ENCODE measurements at regions not wholly inside any gene's neighbourhood (a gene's known extent, or its start where the extent isn't known, plus 50 kb on each side); places are given as distances from the start of the nearest gene placed in this dataset.

GRCh38 chr6:119818876-119819275 is 469.3 kb upstream of the MAN1A1 start:
- ATAC-seq (replicated peaks in 1 of 4) (no peak), DNase-seq (no peak)
- Histone ChIP-seq H3K9me3 (no peaks in the 10 kb centered on the region), H3K27ac (ENCODE audit: low read length) (no peak overlapping the region), H3K4me1 (ENCODE audit: control insufficient read depth in 1 of 2, extremely low read depth in 1 of 2, insufficient read depth in 2 of 2, low read length in 2 of 2) (no peaks in the 10 kb centered on the region), H3K27me3 (replicated peaks in 1 of 2; ENCODE audit: control insufficient read depth in 2 of 2, extremely low read depth in 1 of 2, insufficient read depth in 2 of 2, low read length in 1 of 2) (no peaks in the 10 kb centered on the region), H3K36me3 (ENCODE audit: control insufficient read depth in 2 of 2, extremely low read depth in 1 of 2, insufficient read depth in 1 of 2, low read length in 1 of 2) (no peaks in the 10 kb centered on the region), H3K4me3 (ENCODE audit: control insufficient read depth in 1 of 2, extremely low read depth in 1 of 2, low read length in 1 of 2) (no peak overlapping the region)
- peaks cover 0 to 3% (median 0%) of the 10 kb centered on the region in 3 donors for H3K9me3 Mint-ChIP-seq
- ChIA-PET CTCF (no interaction called here), POLR2A (interaction anchor here in 1 of 2 donors (0.6 kb wide), 1 partner anchor 33 kb away, joined by 3 read pairs; no protein-coding TSS in a partner anchor)
- H3K36me3 Mint-ChIP-seq = no peaks in the 10 kb centered on the region
- no peaks in the 10 kb centered on the region for H3K4me1 Mint-ChIP-seq
- no peak overlapping the region for H3K27ac Mint-ChIP-seq
- H3K27me3 Mint-ChIP-seq = peaks cover 0 to 3% of the 10 kb centered on the region in 2 donors
- no peak overlapping the region for H3K4me3 Mint-ChIP-seq

GRCh38 chr6:119814609-119815400 is 465.2 kb upstream of the MAN1A1 start:
- H3K9me3 ChIP-seq = no peaks in the 10 kb centered on the region
- H3K36me3 ChIP-seq (ENCODE audit: control insufficient read depth in 2 of 2, extremely low read depth in 1 of 2, insufficient read depth in 1 of 2, low read length in 1 of 2) = no peaks in the 10 kb centered on the region
- DNase-seq (no peak), ATAC-seq (replicated peaks in 1 of 4) (no peak)
- WGBS (ENCODE audit: insufficient coverage) = 75% methylated on average over 1 of the region's 9 CpGs
- no peaks in the 10 kb centered on the region for H3K9me3 Mint-ChIP-seq
- no peaks in the 10 kb centered on the region for H3K27me3 Mint-ChIP-seq
- no peaks in the 10 kb centered on the region for H3K4me1 Mint-ChIP-seq
- H3K4me3 Mint-ChIP-seq = no peak overlapping the region
- no peaks in the 10 kb centered on the region for H3K4me1 ChIP-seq (ENCODE audit: control insufficient read depth in 1 of 2, extremely low read depth in 1 of 2, insufficient read depth in 2 of 2, low read length in 2 of 2)
- no peak overlapping the region for H3K27ac Mint-ChIP-seq
- H3K27me3 ChIP-seq (replicated peaks in 1 of 2; ENCODE audit: control insufficient read depth in 2 of 2, extremely low read depth in 1 of 2, insufficient read depth in 2 of 2, low read length in 1 of 2) = no peaks in the 10 kb centered on the region
- no peak overlapping the region for H3K27ac ChIP-seq (ENCODE audit: low read length)
- ChIA-PET POLR2A (no interaction called here), CTCF (no interaction called here)
- H3K4me3 ChIP-seq (ENCODE audit: control insufficient read depth in 1 of 2, extremely low read depth in 1 of 2, low read length in 1 of 2) = no peak overlapping the region
- no peaks in the 10 kb centered on the region for H3K36me3 Mint-ChIP-seq

GRCh38 chr6:119802464-119802863 is 452.9 kb upstream of the MAN1A1 start:
- DNase-seq = no peak
- H3K9me3 ChIP-seq = no peaks in the 10 kb centered on the region
- no peaks in the 10 kb centered on the region for H3K4me1 ChIP-seq (ENCODE audit: control insufficient read depth in 1 of 2, extremely low read depth in 1 of 2, insufficient read depth in 2 of 2, low read length in 2 of 2)
- H3K4me3 Mint-ChIP-seq = no peak overlapping the region
- ATAC-seq (replicated peaks in 1 of 4) = no peak
- WGBS (ENCODE audit: insufficient coverage) = 100% methylated on average over 1 of the region's 3 CpGs
- no peak overlapping the region for H3K4me3 ChIP-seq (ENCODE audit: control insufficient read depth in 1 of 2, extremely low read depth in 1 of 2, low read length in 1 of 2)
- H3K27me3 ChIP-seq (replicated peaks in 1 of 2; ENCODE audit: control insufficient read depth in 2 of 2, extremely low read depth in 1 of 2, insufficient read depth in 2 of 2, low read length in 1 of 2) = no peaks in the 10 kb centered on the region
- H3K4me1 Mint-ChIP-seq = no peaks in the 10 kb centered on the region
- no peak overlapping the region for H3K27ac Mint-ChIP-seq
- H3K9me3 Mint-ChIP-seq = no peaks in the 10 kb centered on the region
- no peak overlapping the region for H3K27ac ChIP-seq (ENCODE audit: low read length)
- ChIA-PET POLR2A (no interaction called here), CTCF (no interaction called here)
- no peaks in the 10 kb centered on the region for H3K36me3 ChIP-seq (ENCODE audit: control insufficient read depth in 2 of 2, extremely low read depth in 1 of 2, insufficient read depth in 1 of 2, low read length in 1 of 2)
- H3K36me3 Mint-ChIP-seq = no peaks in the 10 kb centered on the region
- H3K27me3 Mint-ChIP-seq = no peaks in the 10 kb centered on the region

GRCh38 chr6:119801056-119801455 is 451.5 kb upstream of the MAN1A1 start:
- no peaks in the 10 kb centered on the region for H3K27me3 Mint-ChIP-seq
- DNase-seq (no peak), ATAC-seq (replicated peaks in 1 of 4) (no peak)
- ChIA-PET CTCF (no interaction called here), POLR2A (no interaction called here)
- no peak overlapping the region for H3K27ac Mint-ChIP-seq
- Histone ChIP-seq H3K36me3 (ENCODE audit: control insufficient read depth in 2 of 2, extremely low read depth in 1 of 2, insufficient read depth in 1 of 2, low read length in 1 of 2) (no peaks in the 10 kb centered on the region), H3K4me1 (ENCODE audit: control insufficient read depth in 1 of 2, extremely low read depth in 1 of 2, insufficient read depth in 2 of 2, low read length in 2 of 2) (no peaks in the 10 kb centered on the region), H3K27me3 (replicated peaks in 1 of 2; ENCODE audit: control insufficient read depth in 2 of 2, extremely low read depth in 1 of 2, insufficient read depth in 2 of 2, low read length in 1 of 2) (no peaks in the 10 kb centered on the region), H3K4me3 (ENCODE audit: control insufficient read depth in 1 of 2, extremely low read depth in 1 of 2, low read length in 1 of 2) (no peak overlapping the region), H3K27ac (ENCODE audit: low read length) (no peak overlapping the region), H3K9me3 (no peaks in the 10 kb centered on the region)
- H3K4me3 Mint-ChIP-seq = no peak overlapping the region
- 100% methylated on average over 2 of the region's 4 CpGs for WGBS (ENCODE audit: insufficient coverage)
- no peaks in the 10 kb centered on the region for H3K4me1 Mint-ChIP-seq
- no peaks in the 10 kb centered on the region for H3K36me3 Mint-ChIP-seq
- no peaks in the 10 kb centered on the region for H3K9me3 Mint-ChIP-seq

GRCh38 chr6:119800526-119800925 is 451.0 kb upstream of the MAN1A1 start:
- Histone ChIP-seq H3K4me3 (ENCODE audit: control insufficient read depth in 1 of 2, extremely low read depth in 1 of 2, low read length in 1 of 2) (no peak overlapping the region), H3K36me3 (ENCODE audit: control insufficient read depth in 2 of 2, extremely low read depth in 1 of 2, insufficient read depth in 1 of 2, low read length in 1 of 2) (no peaks in the 10 kb centered on the region), H3K4me1 (ENCODE audit: control insufficient read depth in 1 of 2, extremely low read depth in 1 of 2, insufficient read depth in 2 of 2, low read length in 2 of 2) (no peaks in the 10 kb centered on the region), H3K9me3 (no peaks in the 10 kb centered on the region), H3K27ac (ENCODE audit: low read length) (no peak overlapping the region), H3K27me3 (replicated peaks in 1 of 2; ENCODE audit: control insufficient read depth in 2 of 2, extremely low read depth in 1 of 2, insufficient read depth in 2 of 2, low read length in 1 of 2) (no peaks in the 10 kb centered on the region)
- no peaks in the 10 kb centered on the region for H3K36me3 Mint-ChIP-seq
- no peaks in the 10 kb centered on the region for H3K9me3 Mint-ChIP-seq
- no peaks in the 10 kb centered on the region for H3K27me3 Mint-ChIP-seq
- ATAC-seq (replicated peaks in 1 of 4) (no peak), DNase-seq (no peak)
- ChIA-PET CTCF (no interaction called here), POLR2A (interaction anchor here in 1 of 2 donors (0.5 kb wide), 1 partner anchor 656 kb away, joined by 4 read pairs; no protein-coding TSS in a partner anchor)
- H3K4me1 Mint-ChIP-seq = no peaks in the 10 kb centered on the region
- H3K27ac Mint-ChIP-seq = no peak overlapping the region
- no peak overlapping the region for H3K4me3 Mint-ChIP-seq

- Mint-ChIP-seq H3K4me1 (no peaks in the 10 kb centered on the region), H3K4me3 (no peak overlapping the region), H3K36me3 (no peaks in the 10 kb centered on the region), H3K9me3 (no peaks in the 10 kb centered on the region), H3K27ac (no peak overlapping the region), H3K27me3 (no peaks in the 10 kb centered on the region)
- ChIA-PET CTCF (interaction anchor here in 1 of 2 donors (0.6 kb wide), 1 partner anchor 18 kb away, joined by 3 read pairs; no protein-coding TSS in a partner anchor), POLR2A (interaction anchor here in 1 of 2 donors (0.5 kb wide), 1 partner anchor 656 kb away, joined by 4 read pairs; no protein-coding TSS in a partner anchor)
- Histone ChIP-seq H3K4me1 (ENCODE audit: control insufficient read depth in 1 of 2, extremely low read depth in 1 of 2, insufficient read depth in 2 of 2, low read length in 2 of 2) (no peaks in the 10 kb centered on the region), H3K27me3 (replicated peaks in 1 of 2; ENCODE audit: control insufficient read depth in 2 of 2, extremely low read depth in 1 of 2, insufficient read depth in 2 of 2, low read length in 1 of 2) (no peaks in the 10 kb centered on the region), H3K4me3 (ENCODE audit: control insufficient read depth in 1 of 2, extremely low read depth in 1 of 2, low read length in 1 of 2) (no peak overlapping the region), H3K27ac (ENCODE audit: low read length) (no peak overlapping the region), H3K9me3 (no peaks in the 10 kb centered on the region), H3K36me3 (ENCODE audit: control insufficient read depth in 2 of 2, extremely low read depth in 1 of 2, insufficient read depth in 1 of 2, low read length in 1 of 2) (no peaks in the 10 kb centered on the region)
- no CpG with 5 or more reads among the region's 5 CpGs for WGBS (ENCODE audit: insufficient coverage)
- ATAC-seq (replicated peaks in 1 of 4) = no peak
- DNase-seq = no peak
These were observed 450.3 kb upstream of the MAN1A1 start for GRCh38 chr6:119799596-119800509.
